Motor neuron (in vitro differentiated cells): ENCODE measurements at regions not wholly inside any gene's neighbourhood (a gene's known extent, or its start where the extent isn't known, plus 50 kb on each side); places are given as distances from the start of the nearest gene placed in this dataset.

Source experiments
- ATAC-seq, 8 experiments: fragments of 200-7000 bp; cut with Tn5 transposase; replicated peaks in 6 of 8; 2 replicates each; pipeline ENCODE4 v1.8.0; 2021; ENCODE audit warnings: mild to moderate bottlenecking in 8 of 8, moderate library complexity in 8 of 8
- H3K27ac ChIP-seq, 2 donors: fragments of 250-450 bp; sonication (Bioruptor Pico); 2 replicates each; pipeline ENCODE4 v1.9.0; 2021; ENCODE audit warnings: antibody characterized with exemption in 2 of 2, mild to moderate bottlenecking in 2 of 2, moderate library complexity in 1 of 2
- H3K4me1 ChIP-seq, 2 donors: fragments of 250-450 bp; sonication (Bioruptor Pico); replicated peaks in 1 of 2; 2 replicates each; pipeline ENCODE4 v1.6.1; 2021; ENCODE audit warnings: antibody characterized with exemption in 2 of 2, mild to moderate bottlenecking in 2 of 2, moderate library complexity in 1 of 2
- H3K4me3 ChIP-seq, 5 donors: fragments of 250-450 bp; sonication (Bioruptor Pico); 2 replicates each; pipeline ENCODE4 v1.9.0; 2021; ENCODE audit warnings: antibody characterized with exemption in 5 of 5, mild to moderate bottlenecking in 5 of 5, moderate library complexity in 4 of 5
- WGBS, 10 experiments: fragments of 450-650 bp; shearing (Covaris generic); methylation state at CpG; one replicate each; pipeline ENCODE4 v1.0.0; 2022; 5-methylcytosine and 5-hydroxymethylcytosine counted together
- in situ Hi-C, 9 experiments: fragments of 400-800 bp; cut with MboI; loops; one replicate each; pipeline ENCODE4 v1.15.0; 2021; ENCODE audit warnings: low sequenced_read_pairs in 9 of 9, low pct_unique_long_range_greater_than_20kb in 2 of 9; ENCODE audit not compliant: unreplicated experiment in 9 of 9

GRCh38 chr2:238971318-238972145 is 123.6 kb downstream of the TWIST2 start:
- no peak for ATAC-seq
- WGBS, 10 experiments: 95 to 100% (median 98%) methylated on average over 2 to 4 of the region's 9 CpGs; no CpG with 5 or more reads in 6 of the 10 experiments
- in situ Hi-C loops: no loop called here
- peaks cover 20 to 22% of the 10 kb centered on the region in 2 donors for H3K4me1 ChIP-seq
- no peak overlapping the region for H3K4me3 ChIP-seq
- H3K27ac ChIP-seq: no peak overlapping the region

- no peak overlapping the region for H3K4me3 ChIP-seq
- 57 to 90% methylated on average over 2 to 4 of the region's 6 CpGs; no CpG with 5 or more reads in 8 of the 10 experiments for WGBS, 10 experiments
- in situ Hi-C loops: no loop called here
These were observed 124.2 kb downstream of the TWIST2 start for GRCh38 chr2:238972146-238972445.

GRCh38 chr2:238973038-238973739 is 125.3 kb downstream of the TWIST2 start:
- ATAC-seq: peak in 5 of 8 experiments; percentile 12 to 30 (median 23)
- no peak overlapping the region for H3K27ac ChIP-seq
- 25 to 100% (median 89%) methylated on average over 1 to 4 of the region's 6 CpGs; no CpG with 5 or more reads in 1 of the 10 experiments for WGBS, 10 experiments
- no peak overlapping the region for H3K4me3 ChIP-seq
- peaks cover 20 to 22% of the 10 kb centered on the region in 2 donors for H3K4me1 ChIP-seq
- in situ Hi-C loops: no loop called here

More at GRCh38 chr2:238972146-238972445, 124.2 kb downstream of the TWIST2 start:
- Histone ChIP-seq H3K27ac (no peak overlapping the region), H3K4me1 (peaks cover 20 to 22% of the 10 kb centered on the region in 2 donors)
- ATAC-seq: no peak

- peaks cover 15 to 16% of the 10 kb centered on the region in 2 donors for H3K4me1 ChIP-seq
- in situ Hi-C loops: no loop called here
- H3K27ac ChIP-seq: no peak overlapping the region
- peak in 3 of 8 experiments; percentile 21 to 53 (median 30) for ATAC-seq
- H3K4me3 ChIP-seq: no peak overlapping the region
- WGBS, 10 experiments: 0 to 100% (median 72%) methylated on average over 1 to 4 of the region's 4 CpGs
These were observed 126.2 kb downstream of the TWIST2 start for GRCh38 chr2:238974081-238974480.

- in situ Hi-C loops: no loop called here
- H3K4me1 ChIP-seq: peaks cover 9 to 11% of the 10 kb centered on the region in 2 donors
- 3 to 100% (median 53%) methylated on average over 1 to 5 of the region's 6 CpGs for WGBS, 10 experiments
- peak in 3 of 8 experiments; percentile 28 to 46 (median 46) for ATAC-seq
- H3K4me3 ChIP-seq: no peak overlapping the region
- H3K27ac ChIP-seq: no peak overlapping the region
These were observed 126.7 kb downstream of the TWIST2 start for GRCh38 chr2:238974501-238975166.

GRCh38 chr2:238975408-238975807 is 127.5 kb downstream of the TWIST2 start:
- WGBS, 10 experiments: 46 to 100% (median 77%) methylated on average over 2 of the region's 2 CpGs
- no peak overlapping the region for H3K4me3 ChIP-seq
- in situ Hi-C loops: no loop called here
- peaks cover 8 to 11% of the 10 kb centered on the region in 2 donors for H3K4me1 ChIP-seq
- H3K27ac ChIP-seq: no peak overlapping the region
- no peak for ATAC-seq

GRCh38 chr2:238978497-238978896 is 130.6 kb downstream of the TWIST2 start:
- Histone ChIP-seq H3K27ac (no peak overlapping the region), H3K4me3 (no peak overlapping the region), H3K4me1 (peaks cover 0 to 3% of the 10 kb centered on the region in 2 donors)
- in situ Hi-C loops: no loop called here
- peak in 3 of 8 experiments; percentile 83 to 93 (median 91) for ATAC-seq
- 10 to 100% (median 78%) methylated on average over 1 to 4 of the region's 4 CpGs; no CpG with 5 or more reads in 1 of the 10 experiments for WGBS, 10 experiments

GRCh38 chr2:238979636-238980035 is 131.8 kb downstream of the TWIST2 start:
- in situ Hi-C loops: no loop called here
- 59 to 100% (median 80%) methylated on average over 1 to 4 of the region's 4 CpGs; no CpG with 5 or more reads in 2 of the 10 experiments for WGBS, 10 experiments
- Histone ChIP-seq H3K4me3 (no peak overlapping the region), H3K4me1 (no peaks in the 10 kb centered on the region), H3K27ac (no peak overlapping the region)
- ATAC-seq: no peak

- Histone ChIP-seq H3K27ac (no peak overlapping the region), H3K4me1 (peaks cover 12 to 24% of the 10 kb centered on the region in 2 donors), H3K4me3 (no peak overlapping the region)
- ATAC-seq: peak in 4 of 8 experiments; percentile 4 to 65 (median 44)
- 67 to 100% (median 79%) methylated on average over 1 to 12 of the region's 22 CpGs; no CpG with 5 or more reads in 3 of the 10 experiments for WGBS, 10 experiments
- in situ Hi-C loops: no loop called here
These were observed 137.3 kb downstream of the TWIST2 start for GRCh38 chr2:238985041-238985729.

- Histone ChIP-seq H3K27ac (peak overlapping the region in 1 of 2 donors; percentile 4), H3K4me3 (no peak overlapping the region), H3K4me1 (peaks cover 12 to 24% of the 10 kb centered on the region in 2 donors)
- WGBS, 10 experiments: 40 to 97% (median 67%) methylated on average over 1 to 6 of the region's 30 CpGs; no CpG with 5 or more reads in 7 of the 10 experiments
- in situ Hi-C loops: no loop called here
- peak in 4 of 8 experiments; percentile 45 to 76 (median 58) for ATAC-seq
These were observed 138.1 kb downstream of the TWIST2 start for GRCh38 chr2:238985931-238986446.

GRCh38 chr2:238986491-238987351 is 138.8 kb downstream of the TWIST2 start:
- Histone ChIP-seq H3K4me1 (peaks cover 12 to 24% of the 10 kb centered on the region in 2 donors), H3K4me3 (no peak overlapping the region), H3K27ac (no peak overlapping the region)
- 68 to 100% (median 87%) methylated on average over 1 to 7 of the region's 41 CpGs; no CpG with 5 or more reads in 4 of the 10 experiments for WGBS, 10 experiments
- peak in 3 of 8 experiments; percentile 9 to 18 (median 14) for ATAC-seq
- in situ Hi-C loops: no loop called here
